Stimulated activated CD4-positive, alpha-beta T cell treated with anti-CD3 and anti-CD28 coated beads, Interleukin-1b, Interleukin-23, amount 100 ng/mL, for 24 hours (primary cell): ENCODE measurements at regions not wholly inside any gene's neighbourhood (a gene's known extent, or its start where the extent isn't known, plus 50 kb on each side); places are given as distances from the start of the nearest gene placed in this dataset.

Experiments used
- DNase-seq, 4 experiments: peaks; one replicate each; pipeline ENCODE4 v3.0.0-alpha.2; 2020; ENCODE audit warnings: low read depth in 4 of 4, low spot score in 1 of 4

DNA sequence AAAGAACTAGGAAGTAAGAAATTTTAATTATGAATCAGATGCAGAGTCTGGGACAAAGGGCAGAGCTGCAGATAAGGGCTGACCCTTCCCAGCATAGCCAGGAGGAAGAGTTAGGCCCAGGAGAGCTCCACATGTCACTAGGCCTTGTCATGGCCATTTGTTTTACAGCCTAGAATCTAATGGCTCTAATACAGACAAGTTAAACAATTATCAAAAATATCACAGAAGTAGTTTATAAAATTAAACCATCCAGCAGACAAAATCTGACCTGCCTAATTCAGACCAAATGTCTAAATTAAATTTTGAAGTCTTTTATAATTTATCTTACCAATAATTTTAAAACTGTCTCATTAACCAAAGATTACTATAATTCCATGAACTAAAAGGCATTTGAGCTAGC, 1369.5 kb downstream of the CDH11 start:
- no peak for DNase-seq

DNA sequence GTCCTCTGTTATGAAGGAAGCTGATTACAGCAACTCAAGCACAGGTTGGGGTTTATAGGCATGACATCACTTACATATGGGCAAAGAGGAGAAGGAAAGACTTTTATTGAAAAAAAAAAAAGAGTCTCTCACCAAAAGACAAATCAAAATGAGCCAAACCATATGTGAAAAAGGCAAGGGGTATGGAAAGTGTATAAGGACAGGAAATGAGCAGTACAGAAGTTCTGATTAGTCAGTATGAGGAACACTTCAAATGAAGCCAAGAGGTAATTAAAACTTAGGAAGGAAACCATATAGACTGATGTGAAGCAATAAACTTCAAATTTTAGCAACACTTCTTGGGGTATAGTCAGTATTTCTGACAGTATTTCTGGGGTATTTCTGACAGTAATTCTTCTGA, 1372.6 kb downstream of the CDH11 start:
- DNase-seq = no peak

DNA sequence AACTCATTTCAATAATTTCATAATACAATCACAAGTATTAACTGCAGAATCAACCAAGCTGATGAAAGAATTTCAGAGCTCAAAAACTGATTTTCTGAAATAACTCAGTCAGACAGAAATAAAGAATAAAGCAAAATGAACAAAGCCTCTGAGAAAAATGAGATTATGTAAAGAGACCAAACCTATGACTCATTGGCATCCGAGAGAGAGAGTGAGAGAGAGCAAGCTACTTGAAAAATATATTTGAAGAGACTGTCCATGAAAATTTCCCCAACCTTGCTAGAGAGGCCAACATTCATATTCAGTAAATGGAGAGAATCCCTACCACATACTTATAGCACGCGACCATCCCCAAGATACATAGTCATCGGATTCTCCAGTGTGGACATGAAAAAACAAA, 1376.4 kb downstream of the CDH11 start:
- DNase-seq = no peak

DNA sequence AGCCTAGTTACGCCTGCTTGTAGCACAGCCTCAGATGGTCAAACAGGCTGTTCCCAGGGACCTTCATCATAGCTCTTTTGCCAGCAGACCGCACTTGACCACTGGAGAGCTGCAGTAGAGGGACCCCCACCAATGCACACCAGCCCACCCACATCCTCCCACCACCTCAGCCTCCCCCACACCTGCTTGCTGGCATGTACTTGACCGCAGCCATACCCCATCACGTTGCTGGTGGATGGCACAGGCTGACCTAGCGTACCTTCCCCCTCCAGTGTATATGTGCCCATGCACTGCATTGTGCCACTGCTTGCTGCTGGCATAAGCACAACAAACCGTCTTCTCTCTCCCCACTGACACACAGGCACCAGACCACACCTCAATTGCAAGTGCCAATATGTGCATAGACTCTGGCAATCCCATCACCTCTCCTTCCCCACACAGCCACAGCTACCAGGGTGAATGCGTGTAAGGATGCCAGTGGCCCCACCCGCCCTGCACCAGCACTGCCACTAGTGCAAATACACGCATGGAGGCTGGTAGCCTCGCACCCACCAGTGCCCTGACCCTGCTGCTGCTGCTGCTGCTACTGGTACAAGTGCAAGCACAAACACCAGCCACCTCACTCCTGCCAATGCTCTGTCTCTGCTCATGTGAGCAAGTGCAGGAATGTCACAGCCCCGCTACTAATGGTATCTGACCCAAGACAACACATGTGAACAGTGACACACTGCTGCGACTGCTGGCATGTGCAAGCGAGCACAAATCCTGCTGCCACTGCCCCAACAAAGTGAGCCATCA, 1377.6 kb downstream of the CDH11 start:
- no peak for DNase-seq

DNA sequence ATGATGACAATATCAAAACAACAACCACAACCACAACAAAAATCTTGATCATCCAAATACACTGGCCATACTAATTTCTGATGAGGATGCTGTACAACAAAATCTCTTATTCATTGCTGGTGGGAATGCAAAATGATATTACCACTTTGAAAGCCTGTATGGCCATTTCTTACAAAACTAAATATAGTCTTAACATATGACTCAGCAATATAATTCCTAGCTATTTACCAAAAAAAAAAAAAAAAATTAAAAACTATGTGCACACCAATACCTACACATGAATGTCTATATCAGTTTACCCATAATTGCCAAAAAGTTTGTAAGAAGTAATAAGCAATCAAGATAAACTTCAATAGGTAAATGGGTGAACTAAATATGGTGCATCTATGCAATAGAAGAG, 1379.7 kb downstream of the CDH11 start:
- no peak for DNase-seq

DNA sequence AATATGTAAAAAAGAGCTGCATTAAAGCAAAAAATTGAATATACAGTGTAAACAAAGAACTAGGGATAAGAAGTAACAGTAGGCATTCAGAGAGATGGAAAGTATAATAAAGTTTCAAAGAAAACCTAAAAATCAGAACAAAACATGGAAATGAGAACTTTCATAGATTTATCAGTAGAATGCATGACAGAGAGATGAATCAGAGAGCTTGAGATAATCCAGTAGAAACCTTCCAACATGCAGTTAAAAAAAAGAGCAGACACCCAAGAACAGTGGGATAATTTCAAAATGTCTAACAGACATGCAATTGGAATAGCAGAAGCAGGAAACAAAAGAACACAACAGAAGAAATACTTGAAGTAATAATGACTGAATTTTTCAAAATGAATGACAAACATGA, 1384.2 kb downstream of the CDH11 start:
- DNase-seq = no peak

DNA sequence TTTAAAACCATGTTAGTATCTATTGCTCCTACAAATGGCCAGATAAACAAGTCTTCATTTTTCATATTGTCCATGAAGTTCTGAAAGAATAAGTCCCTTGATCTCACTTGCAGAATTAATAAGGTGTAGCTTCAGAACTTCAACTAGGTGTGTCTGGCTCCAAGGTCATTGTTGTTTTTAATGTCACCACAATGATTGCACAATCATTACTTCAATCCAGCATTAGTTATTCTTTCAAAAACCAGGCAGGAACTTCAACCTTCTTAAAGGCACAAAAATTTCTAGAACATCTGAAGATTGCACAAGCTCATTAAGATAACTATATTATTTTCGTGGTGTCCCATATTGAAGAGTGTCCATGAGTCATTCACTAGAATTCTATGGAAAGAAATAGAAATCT, 1386.4 kb downstream of the CDH11 start:
- DNase-seq = no peak

DNA sequence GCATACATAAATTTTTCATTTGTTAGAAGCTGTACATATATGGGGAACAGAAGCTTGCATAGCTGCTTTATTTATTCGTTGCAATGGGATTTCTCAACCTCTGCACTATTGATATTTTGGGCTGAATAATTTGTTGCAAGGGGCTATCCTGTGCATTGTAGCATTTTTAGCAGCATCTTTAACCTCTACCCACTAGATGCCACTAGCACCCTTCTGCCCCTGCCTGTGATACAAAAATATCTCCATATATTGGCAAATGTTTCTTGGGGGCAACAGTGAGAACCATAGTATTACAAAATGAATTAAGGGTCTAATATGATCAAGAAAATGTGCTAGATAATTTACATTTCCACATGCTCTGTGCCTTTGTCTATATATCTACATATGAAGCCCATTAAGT, 1401.0 kb downstream of the CDH11 start:
- no peak for DNase-seq

DNA sequence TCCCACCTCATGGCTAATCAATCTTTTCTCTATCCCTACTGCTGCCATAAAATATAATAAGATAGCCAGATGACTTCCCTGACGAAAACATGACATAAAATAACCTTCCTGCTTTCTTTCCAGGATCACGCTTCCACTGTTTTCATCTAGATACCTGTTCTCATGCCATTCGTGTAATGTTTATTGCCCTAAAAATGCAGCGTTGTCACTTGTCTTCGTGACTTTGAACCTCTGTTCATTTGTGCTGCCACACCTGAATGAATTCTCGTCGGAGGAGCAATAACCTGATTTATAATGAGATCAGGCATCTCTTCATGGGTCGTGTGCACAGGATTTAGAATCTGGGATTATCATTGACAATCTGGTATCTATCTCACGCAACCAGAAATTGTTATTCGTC, 1401.9 kb downstream of the CDH11 start:
- DNase-seq = no peak

DNA sequence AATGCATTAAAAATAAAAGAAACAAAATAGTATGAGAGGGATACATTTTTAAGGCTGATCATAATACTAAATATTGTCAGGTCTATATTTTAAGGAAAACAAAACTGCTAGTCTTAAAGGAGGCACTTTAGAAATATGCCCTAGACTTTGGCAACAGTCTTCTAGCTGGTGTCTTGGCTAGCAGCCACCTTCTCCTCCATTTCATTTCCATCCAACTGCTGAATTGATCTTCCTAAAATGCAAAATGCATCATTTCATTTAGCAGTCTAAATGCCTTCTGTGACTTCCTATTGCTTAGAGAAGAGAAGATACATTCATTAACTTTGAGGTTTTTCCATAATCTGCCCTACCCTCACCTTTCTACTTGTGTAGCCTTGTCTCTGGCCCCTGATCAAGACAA, 1404.1 kb downstream of the CDH11 start:
- no peak for DNase-seq

DNA sequence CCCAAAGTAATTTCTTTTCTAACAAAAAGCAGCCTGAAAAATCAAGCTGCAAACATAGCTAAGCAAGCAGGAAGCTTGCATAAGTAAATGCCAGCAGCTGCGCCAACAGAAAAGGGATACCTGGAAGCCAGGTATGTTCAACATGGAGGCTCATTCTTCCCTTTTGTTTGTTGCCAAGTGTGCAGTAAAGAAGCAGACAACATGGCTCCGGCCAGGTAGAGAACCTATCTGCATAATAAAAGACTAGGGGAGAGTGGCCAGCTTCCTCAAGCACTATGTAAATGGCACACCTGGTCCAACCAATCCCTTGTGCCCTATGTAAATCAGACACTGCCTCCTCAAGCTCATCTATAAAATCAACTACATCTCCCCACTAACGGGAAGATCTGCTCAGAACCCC, 1407.0 kb downstream of the CDH11 start:
- DNase-seq = no peak

DNA sequence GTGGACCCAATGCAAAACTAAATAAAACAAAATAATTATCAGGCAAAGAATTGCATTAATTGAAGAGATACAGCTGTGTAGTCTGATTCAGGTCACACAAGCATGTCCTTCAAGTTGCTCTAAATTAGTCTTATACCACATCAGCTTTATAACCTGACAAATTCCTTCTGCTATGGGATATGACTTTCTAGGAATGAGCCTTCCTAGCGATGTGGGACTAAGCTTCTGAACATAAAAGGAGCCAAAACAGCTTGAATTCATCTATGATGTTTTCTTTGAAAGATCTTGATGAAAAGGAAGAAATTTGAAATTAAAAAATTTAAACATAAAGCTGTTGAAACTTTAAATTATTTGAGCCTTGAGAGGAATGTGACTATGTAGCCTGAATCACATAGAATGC, 1409.1 kb downstream of the CDH11 start:
- DNase-seq = no peak

DNA sequence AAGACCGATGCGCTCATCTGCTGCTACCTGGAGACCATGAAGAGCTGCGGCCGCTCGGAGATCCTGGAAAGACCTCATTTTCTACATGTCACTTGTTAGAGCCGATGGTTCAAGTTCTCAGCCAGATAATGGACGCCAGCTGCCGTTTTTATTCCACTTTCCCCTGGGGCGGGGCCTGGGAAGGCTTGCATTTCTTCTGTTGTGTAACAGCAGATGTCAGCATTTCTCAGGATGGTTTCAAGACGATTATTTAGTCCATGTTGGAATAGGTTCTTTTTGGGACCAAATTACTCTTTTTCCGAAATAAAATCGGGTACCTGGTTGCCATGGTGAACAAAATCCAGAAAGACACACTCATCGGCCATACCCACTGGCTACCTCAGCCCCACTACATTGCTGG, 1418.3 kb downstream of the CDH11 start:
- no peak for DNase-seq

DNA sequence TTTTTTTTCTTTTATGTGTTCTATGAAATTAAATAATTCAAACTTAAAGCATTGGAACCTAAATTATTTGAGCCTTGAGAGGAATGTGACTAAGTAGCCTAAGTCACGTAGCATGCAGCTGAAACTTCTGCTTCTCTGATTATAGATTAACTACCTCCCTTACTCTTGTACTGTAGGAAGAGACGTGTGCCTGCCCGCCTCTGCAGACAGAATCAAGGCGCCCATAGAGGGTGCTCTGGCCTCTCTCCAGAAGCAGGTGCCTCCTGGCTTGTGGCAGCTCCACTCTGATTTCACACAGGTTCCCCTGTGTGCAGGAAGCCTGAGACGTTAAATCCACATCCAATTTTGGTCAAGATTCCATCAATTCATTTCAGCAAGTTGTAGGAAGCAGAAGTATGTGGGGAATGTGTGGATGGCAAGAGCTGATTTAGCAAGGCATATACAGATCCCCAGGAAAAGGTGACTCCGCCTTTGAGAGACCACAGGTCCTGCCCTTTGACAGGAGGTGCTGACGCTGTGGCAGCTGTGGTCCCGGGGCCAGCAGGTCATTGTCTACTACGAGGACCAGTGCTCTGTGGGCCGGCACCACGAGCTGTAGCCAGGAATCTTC, 1418.8 kb downstream of the CDH11 start:
- DNase-seq = no peak

DNA sequence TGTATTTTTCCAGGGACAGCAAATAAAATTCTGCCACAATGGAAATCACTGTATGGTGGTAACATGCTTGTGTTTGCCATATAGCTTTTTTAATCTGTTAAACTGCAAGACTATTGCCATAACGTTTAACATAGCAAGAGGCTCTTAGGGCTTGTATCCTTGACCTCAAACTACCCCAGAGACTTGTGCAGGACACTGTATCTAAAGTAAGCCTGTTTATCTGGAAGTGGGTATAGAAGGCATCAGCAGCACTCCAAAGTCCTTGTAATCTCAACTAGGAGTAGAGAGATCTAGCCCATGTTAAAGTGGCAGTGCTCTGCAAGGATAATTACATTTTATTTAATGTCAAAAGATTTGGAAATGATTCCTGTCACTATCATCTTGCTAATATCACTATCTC, 1424.1 kb downstream of the CDH11 start:
- DNase-seq = no peak

DNA sequence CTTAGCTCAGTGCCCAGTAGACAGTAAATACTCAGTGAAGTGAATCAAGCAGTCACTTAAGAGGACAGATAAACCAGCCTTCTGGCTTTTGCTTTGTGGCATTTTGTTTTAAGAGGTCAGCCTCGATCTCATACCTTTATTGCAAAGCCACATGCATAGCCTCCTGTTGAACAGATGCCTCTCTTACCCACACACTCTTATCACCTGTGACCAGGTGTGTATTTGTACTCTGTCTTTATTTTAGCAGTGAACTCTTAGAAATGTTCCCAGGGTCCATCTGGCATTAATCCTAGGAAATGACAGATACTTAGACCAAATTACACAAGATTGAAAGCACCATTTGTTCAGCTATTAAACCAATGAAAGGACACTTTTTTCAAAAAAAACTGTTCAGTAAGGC, 1426.5 kb downstream of the CDH11 start:
- DNase-seq = no peak

DNA sequence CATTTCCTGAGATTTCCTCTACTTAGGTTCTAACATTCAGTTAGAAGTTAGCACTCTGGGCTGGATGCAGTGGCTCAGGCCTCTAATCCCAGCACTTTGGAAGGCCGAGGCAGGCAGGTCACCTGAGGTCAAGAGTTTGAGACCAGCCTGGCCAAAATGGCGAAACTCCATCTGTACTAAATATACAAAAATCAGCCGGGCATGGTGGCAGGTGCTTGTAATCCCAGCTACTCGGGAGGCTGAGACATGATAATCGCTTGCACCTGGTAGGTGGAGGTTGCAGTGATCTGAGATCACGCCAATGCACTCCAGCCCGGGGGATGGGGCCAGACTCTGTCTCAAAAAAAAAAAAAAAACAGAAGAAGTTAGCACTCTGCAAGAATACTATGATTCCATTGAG, 1430.9 kb downstream of the CDH11 start:
- DNase-seq = no peak

DNA sequence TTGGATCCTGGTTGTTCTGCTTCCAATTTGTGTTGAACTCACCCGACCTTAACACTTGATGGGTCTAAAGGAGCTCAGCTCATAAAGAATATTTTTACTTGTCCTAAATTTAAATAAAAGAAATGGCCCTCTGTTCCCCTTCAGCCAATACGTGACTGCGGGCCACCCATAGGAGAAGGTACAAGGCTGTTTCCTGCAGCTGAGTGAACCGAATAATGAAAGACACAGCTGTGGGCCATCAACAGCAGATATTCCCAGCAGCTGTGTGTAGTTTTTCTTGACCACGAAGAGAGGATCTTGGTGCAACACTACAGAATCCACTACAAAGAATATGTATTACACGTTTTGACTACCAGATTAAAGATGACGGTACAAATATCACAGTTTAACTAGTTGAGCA, 1431.6 kb downstream of the CDH11 start:
- no peak for DNase-seq

DNA sequence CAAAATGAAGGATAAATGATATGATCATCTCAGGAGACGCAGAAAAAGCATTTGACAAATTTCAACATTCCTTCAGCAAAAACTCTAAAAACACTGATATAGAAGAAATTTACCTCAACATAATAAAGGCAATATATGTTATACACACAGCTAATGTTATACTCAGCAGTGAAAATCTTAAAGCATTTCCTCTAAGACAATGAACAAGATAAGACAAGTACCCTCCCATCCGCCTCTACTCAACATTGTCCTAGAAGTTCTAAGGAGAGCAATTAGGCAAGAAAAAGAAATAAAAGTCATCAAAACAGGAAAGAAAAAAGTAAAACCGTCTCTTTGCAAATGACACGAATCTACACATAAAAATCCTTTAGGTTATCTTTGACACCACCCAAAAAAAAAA, 1432.8 kb downstream of the CDH11 start:
- DNase-seq = no peak

DNA sequence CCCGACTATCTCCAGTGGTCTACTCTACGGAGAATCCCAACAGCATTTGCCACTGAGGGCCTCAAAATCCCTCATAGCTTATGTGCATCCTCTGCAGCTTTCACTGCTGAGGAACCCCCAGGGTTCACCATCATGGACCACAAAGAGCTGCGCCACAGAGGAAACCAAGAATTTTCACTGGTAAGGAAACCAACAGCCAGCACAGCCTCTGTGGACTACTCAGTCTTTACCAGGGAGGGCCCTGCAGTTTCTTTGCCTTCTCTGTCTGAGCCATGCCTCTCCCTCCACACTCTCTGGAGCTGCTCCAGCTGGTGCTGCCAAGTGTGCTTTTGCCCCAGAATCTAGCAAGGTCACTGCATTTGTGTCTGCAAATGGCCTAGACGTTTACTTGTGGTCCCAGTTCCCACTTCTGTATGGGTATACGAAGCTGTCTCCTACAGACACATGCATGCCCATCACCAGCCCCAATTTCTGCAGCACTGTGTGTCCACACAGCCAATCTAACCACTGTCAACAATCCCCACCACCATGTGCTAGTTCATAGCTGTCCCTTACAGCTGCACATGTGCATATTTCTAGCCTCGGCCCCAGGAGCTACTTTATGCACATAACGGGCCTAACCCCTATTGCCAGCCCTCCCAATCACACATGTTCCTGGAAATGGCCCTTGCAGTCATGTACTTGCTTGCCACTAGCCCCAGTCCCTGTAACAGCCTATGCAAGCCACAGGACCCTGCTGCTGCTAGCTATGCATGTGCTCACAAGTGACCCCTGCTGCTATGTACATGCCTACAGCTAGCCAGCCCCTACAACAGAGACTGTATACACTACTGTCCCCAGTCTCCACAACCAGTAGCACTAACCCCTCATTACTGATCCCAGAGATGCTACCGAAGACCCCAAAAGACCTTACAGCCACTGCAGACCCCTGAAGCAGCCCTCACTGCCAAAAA, 1437.4 kb downstream of the CDH11 start:
- DNase-seq = no peak

DNA sequence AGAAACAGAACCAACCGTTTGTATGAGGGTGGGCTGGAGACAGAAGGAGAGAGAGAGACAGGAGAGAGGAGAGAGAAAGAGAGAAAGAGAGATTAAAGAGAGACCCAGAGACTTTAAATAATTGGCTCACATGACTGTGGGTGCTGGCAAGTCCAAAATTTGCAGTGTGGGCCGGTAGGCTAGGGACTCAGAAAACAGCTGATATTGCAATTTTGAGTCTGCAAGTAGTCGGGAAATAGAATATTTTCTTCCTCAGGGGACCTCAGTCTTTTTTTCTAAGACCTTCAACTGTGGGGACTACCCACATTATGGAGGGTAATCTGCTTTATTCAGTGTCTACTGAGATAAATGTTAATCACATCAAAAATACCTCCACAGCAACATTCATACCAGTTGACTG, 1439.0 kb downstream of the CDH11 start:
- DNase-seq = no peak

DNA sequence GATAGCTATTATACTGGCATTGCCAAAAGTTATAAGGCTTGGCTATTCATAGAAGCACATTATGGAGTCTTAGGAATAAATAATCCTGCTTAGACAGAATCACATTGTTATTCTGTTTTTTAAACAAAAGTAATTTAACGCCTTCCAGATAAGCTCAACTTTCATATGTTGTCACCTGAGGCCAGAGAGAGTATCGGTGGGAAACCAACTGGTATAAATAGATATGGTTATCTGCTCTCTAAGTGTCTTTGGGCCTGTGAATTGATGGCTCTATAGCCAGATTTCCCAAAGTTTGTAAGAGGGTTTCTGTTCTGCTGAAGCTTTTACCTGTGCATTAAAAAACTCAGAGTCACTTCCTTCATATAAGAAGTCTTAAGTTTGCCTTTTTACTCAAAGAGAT, 1449.4 kb downstream of the CDH11 start:
- no peak for DNase-seq
